OCI-LY1 (cell line): ENCODE measurements at regions not wholly inside any gene's neighbourhood (a gene's known extent, or its start where the extent isn't known, plus 50 kb on each side); places are given as distances from the start of the nearest gene placed in this dataset.

Experiments
- H2AFZ ChIP-seq: fragments of 200-600 bp; sonication (generic), shearing (Covaris generic); 2 replicates; pipeline ENCODE4 v1.6.0; 2014; ENCODE audit warnings: antibody characterized with exemption, mild to moderate bottlenecking, low read length
- H3F3A ChIP-seq: fragments of 200-600 bp; sonication (generic), shearing (Covaris generic); 2 replicates; pipeline ENCODE4 v1.6.0; 2014; ENCODE audit warnings: mild to moderate bottlenecking, antibody characterized with exemption, low read length, moderate library complexity; ENCODE audit not compliant: insufficient read depth
- H3K27ac ChIP-seq: fragments of 200-600 bp; sonication (generic); 2 replicates; pipeline ENCODE4 v1.5.1; 2014; ENCODE audit warnings: low read length, mixed run types, mild to moderate bottlenecking, low read depth; ENCODE audit not compliant: poor library complexity, severe bottlenecking
- H3K27me3 ChIP-seq: fragments of 200-600 bp; sonication (generic); 2 replicates; pipeline ENCODE4 v1.6.0; 2014; ENCODE audit warnings: antibody characterized with exemption, mild to moderate bottlenecking, low read length, moderate library complexity; ENCODE audit not compliant: insufficient read depth
- H3K36me3 ChIP-seq: fragments of 200-600 bp; sonication (generic); 2 replicates; pipeline ENCODE4 v1.6.1; 2014; ENCODE audit warnings: mild to moderate bottlenecking, antibody characterized with exemption, low read length, moderate library complexity, mixed read lengths; ENCODE audit not compliant: insufficient read depth
- H3K4me1 ChIP-seq: fragments of 200-600 bp; sonication (generic); 2 replicates; pipeline ENCODE4 v1.5.1; 2014; ENCODE audit warnings: mild to moderate bottlenecking, low read length, moderate library complexity; ENCODE audit not compliant: insufficient read depth, severe bottlenecking
- H3K4me2 ChIP-seq: fragments of 200-600 bp; sonication (generic), shearing (Covaris generic); 2 replicates; pipeline ENCODE4 v1.6.1; 2014; ENCODE audit warnings: low read length
- H3K4me3 ChIP-seq: fragments of 200-600 bp; sonication (generic); 2 replicates; pipeline ENCODE4 v1.5.1; 2014; ENCODE audit warnings: low read length, low read depth, mild to moderate bottlenecking, mixed read lengths; ENCODE audit not compliant: poor library complexity, severe bottlenecking
- H3K79me2 ChIP-seq: fragments of 200-600 bp; shearing (Covaris generic); 2 replicates; pipeline ENCODE4 v1.6.1; 2016; ENCODE audit warnings: mixed run types, low read length, mixed read lengths; ENCODE audit not compliant: insufficient read depth
- H3K9ac ChIP-seq: fragments of 200-600 bp; sonication (generic), shearing (Covaris generic); 2 replicates; pipeline ENCODE4 v1.6.1; 2014; ENCODE audit warnings: mild to moderate bottlenecking, low read length, mixed read lengths
- H3K9me2 ChIP-seq: fragments of 200-600 bp; sonication (generic), shearing (Covaris generic); 2 replicates; pipeline ENCODE4 v1.6.1; 2014; ENCODE audit warnings: low read depth, mild to moderate bottlenecking, low read length, mixed read lengths
- H3K9me3 ChIP-seq: fragments of 200-600 bp; shearing (Covaris generic); 2 replicates; pipeline ENCODE4 v1.6.1; 2014; ENCODE audit warnings: low read length, mixed read lengths
- H4K20me1 ChIP-seq: fragments of 200-600 bp; sonication (generic), shearing (Covaris generic); 2 replicates; pipeline ENCODE4 v1.6.0; 2016; ENCODE audit warnings: mild to moderate bottlenecking, low read length; ENCODE audit not compliant: insufficient read depth
- EZH2 ChIP-seq: fragments of 200-600 bp; sonication (generic), shearing (Covaris generic); IDR thresholded peaks from 2 replicates; pipeline ENCODE4 v1.8.0; 2017; ENCODE audit warnings: borderline replicate concordance, mixed run types, mild to moderate bottlenecking, antibody characterized with exemption, low read length, moderate library complexity, mixed read lengths
- TF ChIP-seq, protein P1 (sequence below): fragments of 200-600 bp; sonication (generic), shearing (Covaris generic); IDR thresholded peaks from 2 replicates; pipeline ENCODE4 v1.5.1; 2017; ENCODE audit warnings: mild to moderate bottlenecking, antibody characterized with exemption, low read length, moderate library complexity, mixed read lengths

- H3K9me3 ChIP-seq = no peaks in the 10 kb centered on the region
- H3F3A ChIP-seq = no peaks in the 10 kb centered on the region
- no peak overlapping the region for H3K27ac ChIP-seq
- H3K9me2 ChIP-seq = no peaks in the 10 kb centered on the region
- H3K4me2 ChIP-seq = no peak overlapping the region
- TF ChIP-seq, protein P1, sequence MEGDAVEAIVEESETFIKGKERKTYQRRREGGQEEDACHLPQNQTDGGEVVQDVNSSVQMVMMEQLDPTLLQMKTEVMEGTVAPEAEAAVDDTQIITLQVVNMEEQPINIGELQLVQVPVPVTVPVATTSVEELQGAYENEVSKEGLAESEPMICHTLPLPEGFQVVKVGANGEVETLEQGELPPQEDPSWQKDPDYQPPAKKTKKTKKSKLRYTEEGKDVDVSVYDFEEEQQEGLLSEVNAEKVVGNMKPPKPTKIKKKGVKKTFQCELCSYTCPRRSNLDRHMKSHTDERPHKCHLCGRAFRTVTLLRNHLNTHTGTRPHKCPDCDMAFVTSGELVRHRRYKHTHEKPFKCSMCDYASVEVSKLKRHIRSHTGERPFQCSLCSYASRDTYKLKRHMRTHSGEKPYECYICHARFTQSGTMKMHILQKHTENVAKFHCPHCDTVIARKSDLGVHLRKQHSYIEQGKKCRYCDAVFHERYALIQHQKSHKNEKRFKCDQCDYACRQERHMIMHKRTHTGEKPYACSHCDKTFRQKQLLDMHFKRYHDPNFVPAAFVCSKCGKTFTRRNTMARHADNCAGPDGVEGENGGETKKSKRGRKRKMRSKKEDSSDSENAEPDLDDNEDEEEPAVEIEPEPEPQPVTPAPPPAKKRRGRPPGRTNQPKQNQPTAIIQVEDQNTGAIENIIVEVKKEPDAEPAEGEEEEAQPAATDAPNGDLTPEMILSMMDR = no peak
- TF ChIP-seq EZH2 = no peak
- H2AFZ ChIP-seq = no peak overlapping the region
- no peaks in the 10 kb centered on the region for H3K27me3 ChIP-seq
- no peaks in the 10 kb centered on the region for H3K36me3 ChIP-seq
- H3K79me2 ChIP-seq = no peaks in the 10 kb centered on the region
- no peak overlapping the region for H3K4me3 ChIP-seq
- H3K9ac ChIP-seq = no peak overlapping the region
- no peaks in the 10 kb centered on the region for H4K20me1 ChIP-seq
- H3K4me1 ChIP-seq = no peaks in the 10 kb centered on the region
These were observed 123.2 kb downstream of the MFSD1 start for GRCh38 chr3:158925021-158925420.

GRCh38 chr3:158925828-158926494 is 124.1 kb downstream of the MFSD1 start:
- Histone ChIP-seq H3K79me2 (no peaks in the 10 kb centered on the region), H3K4me3 (no peak overlapping the region), H3K36me3 (no peaks in the 10 kb centered on the region), H4K20me1 (no peaks in the 10 kb centered on the region), H3K27ac (no peak overlapping the region), H3F3A (no peaks in the 10 kb centered on the region), H3K4me2 (no peak overlapping the region), H3K9ac (no peak overlapping the region), H2AFZ (no peak overlapping the region), H3K9me3 (no peaks in the 10 kb centered on the region), H3K4me1 (no peaks in the 10 kb centered on the region), H3K9me2 (no peaks in the 10 kb centered on the region), H3K27me3 (no peaks in the 10 kb centered on the region)
- TF ChIP-seq EZH2 = no peak
- TF ChIP-seq, protein P1 = no peak

DNA sequence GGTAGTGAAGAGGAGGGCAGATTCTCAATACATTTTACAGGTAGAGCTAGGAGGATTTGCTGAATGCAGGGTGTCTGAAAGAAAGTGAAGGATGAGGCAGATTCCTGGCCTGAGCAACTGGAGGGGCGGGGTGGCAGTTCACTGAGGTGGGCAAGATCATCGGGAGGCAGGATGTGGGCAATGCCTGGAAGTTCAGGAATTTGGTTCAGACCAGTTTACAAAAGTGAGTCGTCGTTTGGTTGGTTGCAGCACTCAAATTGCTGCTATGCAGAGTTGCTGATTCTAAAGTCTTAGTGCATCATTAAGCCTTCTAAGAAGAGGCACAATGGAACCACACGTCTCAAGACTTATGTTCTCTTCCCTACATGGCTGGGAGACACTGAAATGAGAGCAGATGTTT is 134.0 kb downstream of the MFSD1 start:
- no peaks in the 10 kb centered on the region for H3K4me1 ChIP-seq
- no peak overlapping the region for H3K4me2 ChIP-seq
- H3K27ac ChIP-seq = no peak overlapping the region
- H3F3A ChIP-seq = no peaks in the 10 kb centered on the region
- H3K79me2 ChIP-seq = no peaks in the 10 kb centered on the region
- no peaks in the 10 kb centered on the region for H3K9me3 ChIP-seq
- H3K4me3 ChIP-seq = no peak overlapping the region
- no peaks in the 10 kb centered on the region for H4K20me1 ChIP-seq
- H3K36me3 ChIP-seq = no peaks in the 10 kb centered on the region
- no peaks in the 10 kb centered on the region for H3K9me2 ChIP-seq
- TF ChIP-seq, protein P1 = no peak
- TF ChIP-seq EZH2 = no peak
- H3K9ac ChIP-seq = no peak overlapping the region
- H2AFZ ChIP-seq = no peak overlapping the region
- H3K27me3 ChIP-seq = no peaks in the 10 kb centered on the region
